A549 (cell line): ENCODE measurements at regions not wholly inside any gene's neighbourhood (a gene's known extent, or its start where the extent isn't known, plus 50 kb on each side); places are given as distances from the start of the nearest gene placed in this dataset.

Experiments used
- ATAC-seq, 2 experiments: fragments of 200-7000 bp in 1 of 2; fragments of >200 bp in 1 of 2; cut with Nextera tagmentation in 1 of 2; cut with Tn5 transposase in 1 of 2; 3 replicates each; pipeline versions ENCODE4 v1.8.0 to v1.9.1; 2018 to 2020; ENCODE audit warnings: mild to moderate bottlenecking in 1 of 2, moderate library complexity in 1 of 2
- CTCF ChIA-PET: fragments of 300-600 bp; sonication (Branson Sonifier 250); formaldehyde crosslinking; extraction: SDS; loops from one replicate; lab custom pipeline; 2021; ENCODE audit warnings: antibody characterized with exemption, inconsistent platforms; lab: Yijun Ruan, JAX
- POLR2A ChIA-PET: fragments of 350-600 bp; formaldehyde crosslinking; extraction: SDS; loops from one replicate; lab custom pipeline; 2021; ENCODE audit warnings: antibody characterized with exemption, inconsistent platforms; lab: Yijun Ruan, JAX
- DNase-seq, 2 experiments: peaks; one replicate each; pipeline versions ENCODE4 v3.0.0 to v3.0.0-alpha.2; 2011 to 2016; ENCODE audit warnings: low read depth in 1 of 2, low spot score in 1 of 2
- FAIRE-seq: peaks from 2 replicates; lab custom pipeline; 2011; peaks lifted over from hg19 to GRCh38; lab: Jason Lieb, UNC
- H3K27ac ChIP-seq, 2 experiments: fragments of >200 bp; sonication (Bioruptor Twin); formaldehyde crosslinking; 3 replicates each; pipeline ENCODE4 v1.5.1; 2016 to 2017
- H3K4me1 ChIP-seq: fragments of >200 bp; sonication (Bioruptor Twin); formaldehyde crosslinking; 3 replicates; pipeline ENCODE4 v1.6.1; 2016
- H3K4me2 ChIP-seq: fragments of >200 bp; sonication (Bioruptor Twin); formaldehyde crosslinking; 3 replicates; pipeline ENCODE4 v1.6.1; 2016
- H3K4me3 ChIP-seq: fragments of >200 bp; sonication (Bioruptor Twin); formaldehyde crosslinking; 3 replicates; pipeline ENCODE4 v1.5.1; 2016
- H3K9me3 ChIP-seq: fragments of >200 bp; sonication (Bioruptor Twin); formaldehyde crosslinking; 3 replicates; pipeline ENCODE4 v1.6.1; 2016
- ATOH8 ChIP-seq: fragments of 250-450 bp; sonication (Bioruptor Pico); IDR thresholded peaks from 2 replicates; pipeline ENCODE4 v1.5.0; 2020; ENCODE audit warnings: low read depth, mild to moderate bottlenecking, moderate library complexity
- BCL3 ChIP-seq: fragments of >200 bp; sonication (Bioruptor Twin); formaldehyde crosslinking; IDR thresholded peaks from 3 replicates; pipeline ENCODE4 v1.6.1; 2016
- CBX8 ChIP-seq: fragments of 200-600 bp; sonication (generic); IDR thresholded peaks from 2 replicates; pipeline ENCODE4 v1.6.1; 2016
- EHMT2 ChIP-seq: fragments of 200-600 bp; sonication (generic); IDR thresholded peaks from 2 replicates; pipeline ENCODE4 v1.6.1; 2016; ENCODE audit warnings: antibody characterized with exemption, low read depth, mild to moderate bottlenecking, moderate library complexity
- ELK1 ChIP-seq: fragments of 150-350 bp; IDR thresholded peaks from 2 replicates; pipeline ENCODE4 v1.6.1; 2014; ENCODE audit warnings: low read depth, mild to moderate bottlenecking, low read length
- ESRRA ChIP-seq: fragments of 150-350 bp; IDR thresholded peaks from 2 replicates; pipeline ENCODE4 v1.6.1; 2014; ENCODE audit warnings: mild to moderate bottlenecking, low read length, borderline replicate concordance
- FOSB ChIP-seq: fragments of 250-450 bp; sonication (Bioruptor Pico); IDR thresholded peaks from 2 replicates; pipeline ENCODE4 v1.5.0; 2020; ENCODE audit warnings: mild to moderate bottlenecking, moderate library complexity
- FOSL2 ChIP-seq, 2 experiments: fragments of 450-650 bp in 1 of 2; fragments of >200 bp in 1 of 2; sonication (Bioruptor Twin) in 1 of 2; formaldehyde crosslinking; IDR thresholded peaks; 2 replicates each; pipeline versions ENCODE4 v1.5.0 to v1.6.1; 2016 to 2020; ENCODE audit warnings: mild to moderate bottlenecking in 1 of 2, moderate library complexity in 1 of 2
- GATA3 ChIP-seq: IDR thresholded peaks from 2 replicates; pipeline ENCODE4 v1.6.1; 2012; ENCODE audit warnings: borderline replicate concordance
- HDAC2 ChIP-seq: fragments of 200-600 bp; sonication (generic); IDR thresholded peaks from 2 replicates; pipeline ENCODE4 v1.6.1; 2016
- HES2 ChIP-seq: fragments of >200 bp; sonication (Bioruptor Twin); formaldehyde crosslinking; IDR thresholded peaks from 2 replicates; pipeline ENCODE4 v1.6.1; 2016
- HOXA7 ChIP-seq: fragments of 250-450 bp; sonication (Bioruptor Pico); IDR thresholded peaks from 2 replicates; pipeline ENCODE4 v1.5.0; 2020; ENCODE audit warnings: mild to moderate bottlenecking, moderate library complexity
- JUN ChIP-seq, 2 experiments: fragments of >200 bp; sonication (Bioruptor Twin); formaldehyde crosslinking; IDR thresholded peaks; 2 replicates in 1 of 2; 3 replicates in 1 of 2; pipeline ENCODE4 v1.6.1; 2016 to 2017
- JUNB ChIP-seq: fragments of >200 bp; sonication (Bioruptor Twin); formaldehyde crosslinking; IDR thresholded peaks from 2 replicates; pipeline ENCODE4 v1.6.1; 2016
- NFE2L2 ChIP-seq: fragments of 150-350 bp; conservative IDR thresholded peaks from 2 replicates; pipeline ENCODE4 v1.6.1; 2014; ENCODE audit warnings: low read length
- NPAS2 ChIP-seq: fragments of 250-450 bp; sonication (Bioruptor Pico); IDR thresholded peaks from 2 replicates; pipeline ENCODE4 v1.8.0; 2022; ENCODE audit warnings: mild to moderate bottlenecking, moderate library complexity, borderline replicate concordance
- NR3C1 ChIP-seq: fragments of >200 bp; sonication (Bioruptor Twin); formaldehyde crosslinking; IDR thresholded peaks from 3 replicates; pipeline ENCODE4 v1.6.1; 2017
- PHF8 ChIP-seq: fragments of 200-600 bp; sonication (generic); IDR thresholded peaks from 2 replicates; pipeline ENCODE4 v1.6.1; 2016; ENCODE audit warnings: low read depth, mild to moderate bottlenecking, antibody characterized with exemption, moderate library complexity, borderline replicate concordance
- RAD21 ChIP-seq, 2 experiments: fragments of >200 bp in 1 of 2; sonication (Bioruptor Twin) in 1 of 2; formaldehyde crosslinking in 1 of 2; IDR thresholded peaks in 1 of 2; conservative IDR thresholded peaks in 1 of 2; 2 replicates in 1 of 2; 3 replicates in 1 of 2; pipeline ENCODE4 v1.6.1; 2012 to 2018; ENCODE audit warnings: inconsistent platforms in 1 of 2
- RARB ChIP-seq: fragments of 250-450 bp; sonication (Bioruptor Pico); IDR thresholded peaks from 2 replicates; pipeline ENCODE4 v1.8.0; 2021; ENCODE audit warnings: mild to moderate bottlenecking, moderate library complexity
- RCOR1 ChIP-seq: fragments of 150-350 bp; IDR thresholded peaks from 2 replicates; pipeline ENCODE4 v1.6.1; 2014; ENCODE audit warnings: antibody characterized with exemption, low read length, low read depth
- SMC3 ChIP-seq: fragments of >200 bp; sonication (Bioruptor Twin); formaldehyde crosslinking; IDR thresholded peaks from 3 replicates; pipeline ENCODE4 v1.6.1; 2018; ENCODE audit warnings: inconsistent platforms
- TFCP2L1 ChIP-seq: fragments of 250-450 bp; sonication (Bioruptor Pico); IDR thresholded peaks from 2 replicates; pipeline ENCODE4 v1.5.0; 2021; ENCODE audit warnings: mild to moderate bottlenecking
- ZC3H11A ChIP-seq: fragments of 450-650 bp; IDR thresholded peaks from 2 replicates; pipeline ENCODE4 v1.6.1; 2014; ENCODE audit warnings: antibody characterized with exemption, mild to moderate bottlenecking
- ZNF302 ChIP-seq: fragments of 250-450 bp; sonication (Bioruptor Pico); IDR thresholded peaks from 2 replicates; pipeline ENCODE4 v1.9.0; 2021; ENCODE audit warnings: inconsistent platforms, mild to moderate bottlenecking, moderate library complexity
- WGBS: methylation state at CpG from one replicate; pipeline ENCODE4 v1.1.6; 2017; ENCODE audit errors: missing lambda C conversion rate; 5-methylcytosine and 5-hydroxymethylcytosine counted together

- POLR2A ChIA-PET, result no interaction called here
- H3K4me1 ChIP-seq, result no peaks in the 10 kb centered on the region
- ATAC-seq, result no peak
- no peak overlapping the region for H3K27ac ChIP-seq
- WGBS, result 2% methylated on average over 3 of the region's 3 CpGs
- H3K4me2 ChIP-seq, result no peak overlapping the region
- no peak for DNase-seq
- no peak for FAIRE-seq
- CTCF ChIA-PET, result no interaction called here
- no peak overlapping the region for H3K4me3 ChIP-seq
- TF ChIP-seq FOSL2 (IDR thresholded peaks at IDR 0.05) (no peak), FOSL2 (CRISPR knock-in tag; IDR thresholded peaks at IDR 0.05) (no peak), ATOH8 (CRISPR knock-in tag) (no peak), RARB (no peak), EHMT2 (no peak), ZC3H11A (no peak), NFE2L2 (no peak), ESRRA (no peak), RCOR1 (no peak), ELK1 (no peak), PHF8 (no peak), NPAS2 (CRISPR knock-in tag) (no peak)
- no peaks in the 10 kb centered on the region; the same call in 2 of the 3 replicates for H3K9me3 ChIP-seq
Measured at GRCh38 chr2:78070693-78071092, 548.5 kb upstream of the LRRTM4 start.

GRCh38 chr2:78077633-78078032 is 555.5 kb upstream of the LRRTM4 start:
- DNase-seq (no peak), ATAC-seq (no peak), FAIRE-seq (no peak)
- Histone ChIP-seq H3K4me3 (no peak overlapping the region), H3K27ac (no peak overlapping the region), H3K4me1 (no peaks in the 10 kb centered on the region)
- WGBS, result 16% methylated on average over 4 of the region's 4 CpGs
- CTCF ChIA-PET, result interaction anchor here (0.9 kb wide), 1 partner anchor 31 kb away, joined by 3 read pairs; no protein-coding TSS in a partner anchor
- no peak for TF ChIP-seq NR3C1
- no peak for TF ChIP-seq FOSB (CRISPR knock-in tag)
- no peak for TF ChIP-seq RCOR1
- no peak for TF ChIP-seq HOXA7 (CRISPR knock-in tag)
- TF ChIP-seq, all 56 proteins: peak for 0
- H3K4me2 ChIP-seq, result no peak overlapping the region
- POLR2A ChIA-PET, result no interaction called here
- H3K9me3 ChIP-seq, result no peaks in the 10 kb centered on the region

- TF ChIP-seq SMC3 (no peak), JUN (IDR thresholded peaks at IDR 0.05) (no peak), HES2 (no peak)
- ChIA-PET POLR2A (no interaction called here), CTCF (no interaction called here)
- H3K27ac ChIP-seq, result no peak overlapping the region
- DNase-seq (no peak), FAIRE-seq (no peak), ATAC-seq (no peak)
- WGBS, result 3% methylated on average over 2 of the region's 2 CpGs
- no peak overlapping the region for H3K4me3 ChIP-seq
- no peak overlapping the region for H3K4me2 ChIP-seq
- H3K9me3 ChIP-seq, result peaks cover 2% of the 10 kb centered on the region; the same call in 1 of the 3 replicates
- H3K4me1 ChIP-seq, result no peaks in the 10 kb centered on the region
Measured at GRCh38 chr2:78082555-78082954, 560.4 kb upstream of the LRRTM4 start.

- TF ChIP-seq ZNF302 (CRISPR knock-in tag), result no peak
- TF ChIP-seq JUN (IDR thresholded peaks at IDR 0.05), result no peak
- no peak for TF ChIP-seq CBX8
- no peak for TF ChIP-seq JUNB
- TF ChIP-seq BCL3, result no peak
- TF ChIP-seq RCOR1, result no peak
- TF ChIP-seq FOSB (CRISPR knock-in tag), result no peak
- TF ChIP-seq TFCP2L1 (CRISPR knock-in tag), result no peak
- TF ChIP-seq HDAC2, result no peak
- no peak for TF ChIP-seq RAD21 (conservative IDR thresholded peaks at IDR 0.05 in 1 of 2, IDR thresholded peaks at IDR 0.05 in 1 of 2)
- no peak for TF ChIP-seq GATA3
- H3K4me2 ChIP-seq, result no peak overlapping the region
- DNase-seq (no peak), FAIRE-seq (no peak), ATAC-seq (no peak)
- H3K27ac ChIP-seq, result no peak overlapping the region
- ChIA-PET POLR2A (no interaction called here), CTCF (no interaction called here)
- H3K9me3 ChIP-seq, result peaks cover 16% of the 10 kb centered on the region
- no peaks in the 10 kb centered on the region for H3K4me1 ChIP-seq
- no peak overlapping the region for H3K4me3 ChIP-seq
Measured at GRCh38 chr2:78093436-78093835, 571.3 kb upstream of the LRRTM4 start.
